ENCODE measurements at regions not wholly inside any gene's neighbourhood (a gene's known extent, or its start where the extent isn't known, plus 50 kb on each side); places are given as distances from the start of the nearest gene placed in this dataset.

DNA sequence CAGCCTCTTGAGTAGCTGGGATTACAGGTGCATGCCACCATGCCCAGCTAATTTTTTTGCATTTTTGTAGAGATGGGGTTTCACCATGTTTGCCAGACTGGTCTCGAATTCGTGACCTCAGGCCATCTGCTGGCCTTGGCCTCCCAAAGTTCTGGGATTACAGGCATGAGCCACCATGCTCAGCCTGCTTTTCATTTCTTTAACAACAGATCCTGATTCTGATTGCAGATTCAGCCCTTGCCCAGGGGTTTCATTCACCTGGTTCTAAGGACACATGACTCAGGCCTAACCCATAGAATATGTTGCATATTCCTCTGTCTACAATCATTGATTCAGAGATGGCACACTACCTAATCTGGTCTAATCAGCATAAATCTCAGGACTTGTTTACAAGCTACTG lies 56.1 kb upstream of the CCDC112 start:
- ChIA-PET POLR2A (no interaction called here), CTCF (interaction anchor here (1.1 kb wide), 1 partner anchor 28 kb away, joined by 3 read pairs; no protein-coding TSS in a partner anchor)

DNA sequence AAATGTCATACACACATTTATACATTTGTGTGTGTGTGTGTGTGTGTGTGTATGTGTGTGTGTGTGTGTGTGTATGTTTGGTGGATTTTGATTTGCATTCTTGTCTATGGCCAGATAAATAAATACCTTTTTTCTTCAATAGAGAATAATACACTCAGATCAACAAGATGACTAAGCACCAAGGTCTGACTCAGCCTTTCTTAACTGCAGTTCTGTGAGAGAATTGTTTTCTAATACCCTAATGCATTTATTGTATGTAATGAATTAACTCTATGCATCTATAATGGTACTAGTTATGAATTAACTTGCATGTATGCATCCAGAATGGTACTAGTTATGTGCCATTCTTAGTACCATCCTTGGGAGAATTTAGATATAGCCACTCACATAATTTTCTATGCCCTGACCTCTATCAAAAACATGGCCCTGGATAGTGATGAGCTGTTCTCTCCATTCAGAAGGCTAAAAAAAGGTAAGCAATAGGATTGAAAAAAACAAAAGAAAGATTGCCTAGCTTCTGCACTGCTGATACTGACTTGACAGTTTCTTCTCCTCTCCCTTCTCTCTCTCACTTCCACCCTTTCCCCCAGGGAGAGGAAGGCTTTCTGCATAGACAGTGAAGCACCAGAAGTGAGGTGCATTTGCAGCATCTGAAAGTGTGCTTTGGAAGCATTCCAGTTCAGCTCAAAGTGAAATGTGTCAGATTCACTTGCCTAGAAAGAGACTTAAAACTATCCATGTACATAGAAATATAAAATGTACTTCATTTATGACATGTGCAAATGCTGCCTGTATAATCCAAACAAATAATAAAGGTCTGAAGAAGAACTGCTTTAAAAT lies 55.1 kb upstream of the CCDC112 start:
- POLR2A ChIA-PET: no interaction called here
- TF ChIP-seq FOXA1 (IDR thresholded peaks at IDR 0.05) (no peak), BHLHE40 (IDR thresholded peaks at IDR 0.05; ENCODE audit: borderline replicate concordance) (no peak), CTBP1 (IDR thresholded peaks at IDR 0.05; ENCODE audit: borderline replicate concordance) (no peak), SP1 (IDR thresholded peaks at IDR 0.05) (no peak), L3MBTL2 (conservative IDR thresholded peaks at IDR 0.05) (no peak), SUZ12 (IDR thresholded peaks at IDR 0.05) (no peak), ARNT (IDR thresholded peaks at IDR 0.05) (no peak)
- DNase-seq (ENCODE audit: extremely low spot score): no peak
- CTCF ChIA-PET: interaction anchor here (1.1 kb wide), 1 partner anchor 29 kb away, joined by 3 read pairs; no protein-coding TSS in a partner anchor

More for the DNA sequence above, 56.1 kb upstream of the CCDC112 start:
- TF ChIP-seq ARNT (IDR thresholded peaks at IDR 0.05) (no peak), BHLHE40 (IDR thresholded peaks at IDR 0.05; ENCODE audit: borderline replicate concordance) (no peak), L3MBTL2 (conservative IDR thresholded peaks at IDR 0.05) (no peak), CTBP1 (IDR thresholded peaks at IDR 0.05; ENCODE audit: borderline replicate concordance) (no peak), FOXK2 (IDR thresholded peaks at IDR 0.05) (no peak), TARDBP (IDR thresholded peaks at IDR 0.05) (no peak)
- TF ChIP-seq, protein P1, sequence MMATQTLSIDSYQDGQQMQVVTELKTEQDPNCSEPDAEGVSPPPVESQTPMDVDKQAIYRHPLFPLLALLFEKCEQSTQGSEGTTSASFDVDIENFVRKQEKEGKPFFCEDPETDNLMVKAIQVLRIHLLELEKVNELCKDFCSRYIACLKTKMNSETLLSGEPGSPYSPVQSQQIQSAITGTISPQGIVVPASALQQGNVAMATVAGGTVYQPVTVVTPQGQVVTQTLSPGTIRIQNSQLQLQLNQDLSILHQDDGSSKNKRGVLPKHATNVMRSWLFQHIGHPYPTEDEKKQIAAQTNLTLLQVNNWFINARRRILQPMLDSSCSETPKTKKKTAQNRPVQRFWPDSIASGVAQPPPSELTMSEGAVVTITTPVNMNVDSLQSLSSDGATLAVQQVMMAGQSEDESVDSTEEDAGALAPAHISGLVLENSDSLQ (IDR thresholded peaks at IDR 0.05): no peak
- no peak for DNase-seq (ENCODE audit: extremely low spot score)

DNA sequence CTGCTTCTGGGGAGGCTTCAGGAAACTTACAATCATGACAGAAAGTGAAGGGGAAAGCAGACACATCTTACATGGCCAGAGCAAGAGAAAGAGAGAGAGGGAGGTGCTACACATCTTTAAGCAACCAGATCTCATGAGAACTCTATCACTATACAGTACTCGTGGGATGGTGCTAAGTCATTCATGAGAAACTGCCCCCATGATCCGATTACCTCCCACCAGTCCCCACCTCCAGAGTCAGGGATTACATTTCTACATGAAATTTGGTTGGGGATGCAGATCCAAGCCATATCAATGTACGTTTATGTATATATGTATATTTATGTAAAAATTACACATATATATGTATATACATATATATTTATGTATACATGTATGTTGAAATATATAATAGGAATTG lies 54.4 kb upstream of the CCDC112 start:
- no peak for DNase-seq (ENCODE audit: extremely low spot score)
- TF ChIP-seq SP1 (IDR thresholded peaks at IDR 0.05) (no peak), SUZ12 (IDR thresholded peaks at IDR 0.05) (no peak), FOXK2 (IDR thresholded peaks at IDR 0.05) (no peak), FOXM1 (IDR thresholded peaks at IDR 0.05; ENCODE audit: borderline replicate concordance) (no peak), HDGF (IDR thresholded peaks at IDR 0.05; ENCODE audit: borderline replicate concordance) (no peak), LEF1 (IDR thresholded peaks at IDR 0.05; ENCODE audit: borderline replicate concordance) (no peak)
- CTCF ChIA-PET: no interaction called here
- POLR2A ChIA-PET: no interaction called here

DNA sequence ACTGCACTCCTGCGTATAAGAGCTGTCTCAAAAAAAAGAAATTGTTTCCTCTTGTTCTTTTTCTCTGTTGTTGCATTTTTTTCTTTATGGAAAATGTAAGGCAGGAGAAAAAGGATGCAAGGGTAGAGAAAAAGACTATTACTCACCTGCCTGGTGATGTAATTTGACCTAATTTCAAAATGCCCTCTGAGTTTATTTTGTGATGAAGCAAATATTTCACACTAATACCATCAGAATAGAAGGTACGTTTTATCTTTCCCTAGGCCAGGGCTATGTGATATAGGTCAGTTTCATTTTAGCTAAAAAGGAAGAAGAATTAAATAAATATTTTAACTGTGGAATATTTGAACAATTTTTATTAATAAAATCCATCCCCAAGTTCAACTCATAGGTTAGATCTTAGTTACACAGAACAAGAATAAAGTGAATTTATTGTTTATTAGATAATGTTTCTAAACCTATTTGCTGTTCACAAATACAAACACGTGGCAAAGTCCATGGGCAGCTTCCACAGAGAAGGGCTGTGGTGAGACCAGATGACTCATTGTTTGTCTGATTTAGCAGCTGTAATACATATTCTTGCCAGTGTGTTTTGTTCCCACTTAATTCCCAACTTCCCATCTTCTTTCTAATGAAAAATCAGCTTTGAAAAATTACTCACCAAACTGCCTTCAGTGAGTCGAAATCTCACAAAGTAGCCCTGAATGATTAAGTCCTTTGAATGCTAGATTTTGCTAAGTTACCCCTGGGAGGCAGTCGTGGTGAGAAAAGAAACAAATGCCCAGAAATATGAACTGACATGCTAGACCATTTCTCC lies 52.8 kb upstream of the CCDC112 start:
- ChIA-PET POLR2A (no interaction called here), CTCF (interaction anchor here (0.8 kb wide), 1 partner anchor 226 kb away, joined by 3 read pairs; no protein-coding TSS in a partner anchor)
- TF ChIP-seq ELF4 (IDR thresholded peaks at IDR 0.05) (no peak), NFRKB (IDR thresholded peaks at IDR 0.05) (no peak), SP1 (IDR thresholded peaks at IDR 0.05) (no peak), FOXA1 (IDR thresholded peaks at IDR 0.05) (no peak), HDGF (IDR thresholded peaks at IDR 0.05; ENCODE audit: borderline replicate concordance) (no peak), CTBP1 (IDR thresholded peaks at IDR 0.05; ENCODE audit: borderline replicate concordance) (no peak), SUZ12 (IDR thresholded peaks at IDR 0.05) (no peak), LEF1 (IDR thresholded peaks at IDR 0.05; ENCODE audit: borderline replicate concordance) (no peak), BHLHE40 (IDR thresholded peaks at IDR 0.05; ENCODE audit: borderline replicate concordance) (no peak), FOXK2 (IDR thresholded peaks at IDR 0.05) (no peak), ZNF384 (IDR thresholded peaks at IDR 0.05) (no peak), L3MBTL2 (conservative IDR thresholded peaks at IDR 0.05) (no peak), TARDBP (IDR thresholded peaks at IDR 0.05) (no peak), ARNT (IDR thresholded peaks at IDR 0.05) (no peak)
- TF ChIP-seq, protein P1 (IDR thresholded peaks at IDR 0.05): no peak
- no peak for DNase-seq (ENCODE audit: extremely low spot score)

DNA sequence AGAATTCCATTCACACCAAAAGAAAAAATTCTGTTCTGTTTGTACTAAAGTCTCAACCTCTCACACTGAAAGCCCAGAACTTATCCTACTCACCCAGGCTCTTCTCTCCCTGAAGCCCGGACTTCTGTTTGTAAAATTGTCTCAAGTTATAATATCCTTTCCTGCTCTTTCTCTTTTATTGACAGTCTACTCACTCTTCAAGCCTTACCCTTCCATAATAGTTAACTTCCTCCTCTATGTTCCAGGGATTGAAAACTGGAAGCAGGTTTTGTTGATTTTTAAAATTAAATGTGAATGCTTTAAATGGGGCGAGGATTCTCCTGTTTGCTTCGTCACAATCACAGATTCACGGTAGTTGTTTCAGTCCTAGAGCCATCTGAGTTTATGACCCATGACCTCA lies 51.7 kb upstream of the CCDC112 start:
- CTCF ChIA-PET: no interaction called here
- POLR2A ChIA-PET: no interaction called here
- TF ChIP-seq SP1 (IDR thresholded peaks at IDR 0.05) (no peak), ARNT (IDR thresholded peaks at IDR 0.05) (no peak), L3MBTL2 (conservative IDR thresholded peaks at IDR 0.05) (no peak), ELF4 (IDR thresholded peaks at IDR 0.05) (no peak), CTBP1 (IDR thresholded peaks at IDR 0.05; ENCODE audit: borderline replicate concordance) (no peak), FOXM1 (IDR thresholded peaks at IDR 0.05; ENCODE audit: borderline replicate concordance) (no peak), HDGF (IDR thresholded peaks at IDR 0.05; ENCODE audit: borderline replicate concordance) (no peak), TARDBP (IDR thresholded peaks at IDR 0.05) (no peak), BHLHE40 (IDR thresholded peaks at IDR 0.05; ENCODE audit: borderline replicate concordance) (no peak), FOXA1 (IDR thresholded peaks at IDR 0.05) (no peak), SUZ12 (IDR thresholded peaks at IDR 0.05) (no peak), FOXK2 (IDR thresholded peaks at IDR 0.05) (no peak), LEF1 (IDR thresholded peaks at IDR 0.05; ENCODE audit: borderline replicate concordance) (no peak), NFRKB (IDR thresholded peaks at IDR 0.05) (no peak), ZNF384 (IDR thresholded peaks at IDR 0.05) (no peak)
- TF ChIP-seq, protein P1 (IDR thresholded peaks at IDR 0.05): no peak
- DNase-seq (ENCODE audit: extremely low spot score): no peak

All from HEK293T (cell line).